HT1080 (cell line): ENCODE measurements at regions not wholly inside any gene's neighbourhood (a gene's known extent, or its start where the extent isn't known, plus 50 kb on each side); places are given as distances from the start of the nearest gene placed in this dataset.

ENCODE experiments used
- DNase-seq: peaks from one replicate; pipeline ENCODE4 v3.0.0-alpha.2; 2015; ENCODE audit warnings: low read depth

DNA sequence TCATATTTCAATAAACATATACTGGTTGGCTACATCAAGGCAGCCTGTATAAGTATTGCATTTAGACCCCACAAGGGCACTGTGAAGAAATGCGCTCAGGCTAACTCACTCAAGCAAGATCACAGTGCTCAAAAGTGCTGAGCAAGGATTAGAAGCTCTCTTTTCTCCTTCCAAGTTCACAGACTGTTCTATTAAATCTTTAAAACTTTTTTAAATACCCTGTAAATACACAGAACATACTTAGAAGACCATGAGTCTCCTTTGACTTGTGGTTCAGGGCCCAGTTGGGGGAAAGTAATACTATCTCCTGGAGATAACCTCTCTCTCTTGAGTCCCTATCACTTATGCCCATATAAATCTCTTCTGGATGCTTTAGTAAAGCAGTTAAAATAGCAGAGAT is 152.9 kb downstream of the SP3 start:
- no peak for DNase-seq

- no peak for DNase-seq
Observed at GRCh38 chr2:173814306-173814705, 150.9 kb downstream of the SP3 start.

DNA sequence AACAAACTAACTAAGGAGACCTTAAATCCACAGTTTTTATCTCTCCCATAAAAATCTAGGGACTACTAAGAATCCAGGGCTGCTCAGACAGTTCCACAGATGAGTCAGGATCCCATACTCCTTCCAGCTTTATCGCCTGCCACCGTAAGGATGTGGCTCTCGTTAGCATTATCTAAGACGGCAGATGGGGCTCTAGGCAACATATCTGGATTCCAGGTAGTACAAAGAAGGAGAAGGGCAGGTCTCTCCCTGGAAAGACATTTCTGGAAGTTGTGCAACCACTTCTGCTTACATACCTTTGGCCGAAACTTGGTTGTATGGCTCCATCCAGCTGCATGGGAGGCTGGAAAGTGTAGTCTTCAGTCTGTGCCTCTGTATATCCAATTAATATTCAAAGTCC is 149.4 kb downstream of the SP3 start:
- DNase-seq, result peak; percentile 25

- no peak for DNase-seq
Observed at GRCh38 chr2:173817582-173817981, 147.6 kb downstream of the SP3 start.

DNA sequence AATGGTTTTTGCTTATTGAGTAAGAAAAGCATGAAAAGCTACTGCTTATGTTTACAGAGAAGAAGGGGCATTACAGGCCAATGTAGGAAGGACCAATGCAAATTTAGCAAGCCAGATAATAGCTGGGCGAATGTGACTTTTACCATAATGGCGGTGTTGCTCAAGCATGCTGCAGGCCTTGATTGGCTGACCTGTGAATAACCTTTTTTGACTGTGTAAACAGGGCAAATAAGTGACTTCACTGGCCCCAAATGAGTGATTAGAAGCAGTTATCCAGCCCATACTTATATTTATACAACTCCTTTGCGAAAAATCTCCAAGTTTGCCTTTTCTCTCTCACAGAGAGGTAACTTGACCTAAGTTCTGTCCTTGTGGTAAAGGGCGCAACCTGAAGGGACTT is 146.9 kb downstream of the SP3 start:
- no peak for DNase-seq

DNA sequence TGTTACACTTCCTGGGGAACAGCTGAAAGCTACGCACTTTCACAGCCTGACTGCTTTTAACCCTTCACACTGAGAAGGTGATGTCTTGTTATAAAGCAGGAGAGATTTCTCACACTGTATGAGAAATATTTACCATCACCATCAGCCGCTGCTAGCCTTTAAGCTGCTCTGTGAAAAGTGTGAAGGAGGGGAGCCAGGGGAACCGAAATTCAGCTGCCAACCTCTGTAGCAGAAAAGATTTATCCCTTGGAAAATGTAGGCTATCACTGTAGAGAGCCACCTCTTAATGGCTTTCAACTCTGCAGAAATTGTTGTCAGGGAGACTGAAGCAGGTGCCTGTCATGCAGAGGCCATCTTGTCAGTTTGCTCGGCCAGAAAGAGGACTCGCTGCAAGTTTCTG is 145.3 kb downstream of the SP3 start:
- DNase-seq, result no peak

DNA sequence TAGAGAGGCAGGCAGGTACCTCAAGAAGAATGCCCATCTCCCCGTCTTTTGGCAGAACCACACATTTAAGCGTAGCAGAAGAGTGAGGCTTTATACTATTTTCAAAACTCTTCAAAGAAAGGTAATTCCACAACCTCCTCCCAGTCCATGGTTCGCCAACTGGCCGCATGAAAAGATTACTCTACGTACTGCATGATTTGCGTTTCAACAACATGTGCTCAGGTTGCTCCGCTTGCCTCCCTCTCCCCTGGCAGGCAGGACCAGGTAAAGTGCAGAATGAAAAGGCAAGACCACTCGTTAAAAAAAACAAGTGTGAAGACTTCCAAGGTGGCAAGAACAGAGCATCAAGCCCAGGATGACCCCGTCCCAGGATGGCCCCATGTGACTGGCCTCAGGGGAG is 143.7 kb downstream of the SP3 start:
- no peak for DNase-seq

DNA sequence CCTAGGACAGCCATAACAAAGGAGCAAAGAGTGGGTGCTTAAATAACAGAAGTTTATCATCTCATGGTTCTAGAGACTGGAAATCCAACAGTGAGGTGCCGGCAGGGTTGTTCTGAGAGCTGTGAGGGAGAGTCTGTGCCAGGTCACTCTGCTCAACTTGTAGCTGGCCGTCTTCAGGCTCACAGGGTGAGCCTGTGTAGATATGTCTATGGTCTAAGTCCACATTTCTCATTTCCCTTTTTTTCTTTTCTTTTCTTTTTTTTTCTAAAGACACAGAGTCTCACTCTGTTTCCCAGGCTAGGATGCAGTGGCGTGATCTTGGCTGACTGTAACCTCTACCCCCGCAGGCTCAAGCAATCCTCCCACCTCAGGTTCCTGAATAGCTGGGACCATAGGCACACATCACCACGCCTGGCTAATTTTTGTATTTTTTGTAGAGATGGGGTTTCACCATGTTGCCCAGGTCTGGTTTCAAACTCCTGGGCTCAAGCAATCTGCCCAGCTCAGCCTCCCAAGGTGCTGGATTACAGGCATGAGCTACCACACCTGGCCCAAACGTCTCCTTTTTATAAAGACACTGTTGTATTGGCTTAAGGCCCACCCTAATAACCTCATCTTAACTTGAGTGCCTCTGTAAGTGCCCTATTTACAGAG is 142.2 kb downstream of the SP3 start:
- DNase-seq, result no peak

DNA sequence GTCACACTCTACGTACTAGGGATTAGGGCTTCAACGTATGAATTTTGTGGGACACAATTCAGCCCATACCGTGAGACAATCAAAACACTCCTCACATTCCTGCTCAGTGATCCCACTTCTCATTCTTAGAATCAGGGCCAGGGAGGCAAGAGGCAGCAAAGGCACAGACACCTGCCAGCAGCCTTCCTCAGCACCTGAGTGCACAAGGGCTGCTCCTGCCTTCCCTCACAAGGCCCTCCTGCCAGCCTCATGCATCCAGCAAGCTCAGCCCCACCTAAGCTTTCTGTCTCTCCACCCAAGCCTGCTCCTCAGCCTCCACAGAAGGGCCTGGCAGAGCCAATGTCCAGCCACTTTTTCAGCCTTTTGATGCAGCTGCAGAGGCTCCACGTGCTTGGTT is 141.6 kb downstream of the SP3 start:
- DNase-seq, result no peak

DNA sequence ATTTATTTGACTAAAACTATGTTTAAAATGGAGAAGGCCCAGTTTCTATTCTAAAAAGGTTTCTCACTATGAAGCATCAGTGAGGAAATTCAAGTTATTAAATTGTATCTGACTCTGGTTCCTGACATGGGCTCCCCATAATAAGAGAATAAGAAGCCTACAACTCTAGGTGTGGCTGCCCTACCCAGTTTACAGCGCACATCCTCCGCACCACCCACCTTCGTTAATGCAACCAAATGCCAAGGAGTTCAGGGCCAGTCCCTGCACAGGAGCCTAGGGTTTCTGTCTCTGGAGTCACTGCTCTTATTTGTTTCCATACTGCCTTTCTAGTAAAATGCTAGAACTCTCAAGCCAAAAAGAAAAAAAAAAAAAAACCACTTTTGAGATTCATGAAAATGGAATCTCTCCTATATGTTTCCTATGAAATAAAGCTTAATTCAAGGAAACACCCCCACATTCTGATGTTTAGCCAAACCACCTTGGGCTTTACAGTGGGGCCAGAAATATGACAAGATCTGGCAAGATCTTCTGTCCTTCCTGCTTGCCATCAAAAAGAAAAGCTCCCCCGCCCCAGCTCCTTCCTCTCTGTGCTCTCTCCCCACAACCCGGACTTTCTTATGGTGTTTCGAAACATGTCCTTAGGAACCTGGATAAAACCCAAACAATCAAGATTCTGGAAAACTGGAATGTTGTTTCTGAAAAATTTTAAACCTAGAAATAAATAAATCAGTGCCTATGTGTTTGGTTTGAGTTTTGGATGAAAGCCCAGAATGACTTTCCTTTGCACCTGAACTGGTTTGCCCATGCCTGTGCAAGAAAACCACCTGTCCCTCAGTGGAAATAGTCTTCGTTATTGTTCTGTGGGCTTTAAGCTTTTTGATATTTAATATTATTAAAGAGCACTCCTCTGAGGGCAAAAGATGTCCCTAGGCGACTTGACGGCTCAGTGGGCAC is 136.7 kb downstream of the SP3 start:
- no peak for DNase-seq

DNA sequence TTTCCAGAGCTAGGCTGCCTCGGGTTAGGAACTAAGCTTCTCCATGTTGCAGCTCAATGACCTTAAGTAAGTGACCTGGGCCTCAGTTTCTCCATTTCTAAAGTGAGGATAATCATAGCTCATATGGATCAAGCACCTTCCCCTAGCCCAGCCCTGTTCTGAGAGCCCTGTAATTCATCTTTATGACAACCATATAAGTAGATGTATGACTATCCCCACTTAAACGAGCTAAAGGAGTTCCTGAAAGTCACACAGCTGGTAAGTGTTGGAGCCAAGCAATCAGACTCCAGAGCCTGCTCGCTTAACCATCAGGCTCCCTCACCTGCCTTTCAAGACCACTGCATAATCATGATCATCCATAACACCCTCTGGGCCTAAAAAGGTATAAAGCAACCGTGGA is 135.4 kb downstream of the SP3 start:
- no peak for DNase-seq

GRCh38 chr2:173830170-173830569 is 135.0 kb downstream of the SP3 start:
- no peak for DNase-seq

- peak; percentile 36 for DNase-seq
Observed at GRCh38 chr2:173831312-173832229, 133.6 kb downstream of the SP3 start.

DNA sequence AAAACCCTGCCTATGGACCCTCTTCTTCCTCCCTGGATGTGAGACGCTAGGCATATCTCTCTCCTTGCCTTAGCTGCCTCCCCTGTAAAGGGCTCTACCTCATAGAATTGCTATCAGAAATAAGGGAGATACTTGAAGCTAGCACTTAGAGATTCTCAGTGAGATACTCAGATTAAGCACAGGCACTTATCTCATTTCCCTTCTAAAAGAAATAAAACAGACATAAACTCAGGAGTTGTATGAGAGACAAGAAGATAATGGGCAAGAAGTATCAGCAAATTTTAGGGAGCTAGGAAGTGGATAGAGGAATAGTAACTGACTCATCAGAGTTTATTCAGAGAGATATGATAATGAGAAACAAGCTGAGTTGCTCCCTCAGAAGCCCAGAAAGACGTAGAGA is 131.0 kb downstream of the SP3 start:
- no peak for DNase-seq

GRCh38 chr2:173835726-173836125 is 129.4 kb downstream of the SP3 start:
- no peak for DNase-seq

- no peak for DNase-seq
Observed at GRCh38 chr2:173841110-173841509, 124.1 kb downstream of the SP3 start.

- no peak for DNase-seq
Observed at GRCh38 chr2:173843526-173843925, 121.6 kb downstream of the SP3 start.

GRCh38 chr2:173851141-173851641 is 114.0 kb downstream of the SP3 start:
- DNase-seq, result no peak

DNA sequence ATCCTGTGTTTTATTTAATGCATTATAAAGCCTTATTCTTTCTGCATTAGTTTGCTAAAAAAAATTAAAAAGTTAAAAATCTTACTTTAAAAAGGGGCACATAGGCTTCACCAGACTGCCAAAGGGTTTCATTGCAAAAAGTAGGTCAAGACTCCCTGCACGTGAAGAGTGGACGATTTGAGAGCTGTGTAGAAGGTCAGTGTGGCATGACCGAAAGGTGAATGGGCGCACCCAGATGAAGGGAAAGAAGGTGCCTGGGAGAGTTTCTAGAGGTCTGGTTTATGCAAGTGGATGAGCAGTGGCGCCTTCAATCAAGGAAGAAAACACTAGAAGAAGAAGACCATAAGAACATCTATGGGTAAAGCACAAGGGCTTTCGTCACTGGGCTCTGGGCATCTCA is 111.0 kb downstream of the SP3 start:
- DNase-seq, result no peak

DNA sequence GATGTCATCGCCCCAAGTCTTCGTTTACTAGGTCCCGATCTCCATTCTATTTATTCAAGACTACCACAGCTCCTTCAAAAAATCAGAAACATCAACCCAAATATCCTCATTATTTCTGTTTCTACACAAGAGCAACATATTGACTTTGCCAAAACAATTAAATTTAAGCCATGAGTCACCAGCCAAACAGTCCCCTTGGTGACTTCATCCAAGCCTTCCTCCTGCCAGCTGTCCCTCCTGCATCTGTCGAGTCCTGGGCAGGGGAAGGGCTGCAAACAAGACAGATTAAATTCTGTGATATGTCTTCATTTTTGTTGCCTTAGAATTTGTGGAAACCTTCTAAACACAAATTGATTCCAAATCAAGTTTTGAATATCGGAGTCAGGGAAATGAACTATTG is 110.3 kb downstream of the SP3 start:
- peak; percentile 57 for DNase-seq

- no peak for DNase-seq
Observed at GRCh38 chr2:173855661-173856060, 109.5 kb downstream of the SP3 start.
